MM.1S (cell line): ENCODE measurements at regions not wholly inside any gene's neighbourhood (a gene's known extent, or its start where the extent isn't known, plus 50 kb on each side); places are given as distances from the start of the nearest gene placed in this dataset.

ENCODE experiments used
- CTCF ChIP-seq: fragments of 300-600 bp; sonication (generic); IDR thresholded peaks from 2 replicates; pipeline ENCODE4 v1.5.1; 2016; ENCODE audit warnings: antibody characterized with exemption, low read length, mixed read lengths
- EZH2 ChIP-seq: fragments of 300-600 bp; sonication (generic); optimal IDR thresholded peaks from 2 replicates; pipeline ENCODE3; 2017; ENCODE audit warnings: low read depth, mild to moderate bottlenecking, antibody characterized with exemption, low read length, mixed read lengths
- EZH2phosphoT487 ChIP-seq: fragments of 300-600 bp; sonication (generic); IDR thresholded peaks from 2 replicates; pipeline ENCODE4 v1.6.1; 2018; ENCODE audit warnings: antibody characterized with exemption, low read length

- no peak for TF ChIP-seq CTCF
- TF ChIP-seq EZH2 = no peak
- TF ChIP-seq EZH2phosphoT487 = no peak
Measured at GRCh38 chr11:70866834-70867233, 385.5 kb downstream of the SHANK2 start.
